Mesothelial cell of epicardium (in vitro differentiated cells): ENCODE measurements at regions not wholly inside any gene's neighbourhood (a gene's known extent, or its start where the extent isn't known, plus 50 kb on each side); places are given as distances from the start of the nearest gene placed in this dataset.

ENCODE experiments used
- DNase-seq, 2 experiments: peaks; one replicate each; pipeline ENCODE4 v3.0.0; 2021; ENCODE audit warnings: low spot score in 2 of 2; ENCODE audit not compliant: unreplicated experiment in 2 of 2
- H3K27ac Mint-ChIP-seq: 2 replicates; pipeline ENCODE4 v1.8.0; 2021; ENCODE audit warnings: mixed read lengths
- H3K27me3 Mint-ChIP-seq: 2 replicates; pipeline ENCODE4 v1.8.0; 2021; ENCODE audit warnings: low read depth, mixed read lengths
- H3K36me3 Mint-ChIP-seq: 2 replicates; pipeline ENCODE4 v1.8.0; 2021; ENCODE audit warnings: mixed read lengths
- H3K4me1 Mint-ChIP-seq: 2 replicates; pipeline ENCODE4 v1.8.0; 2021; ENCODE audit warnings: mixed read lengths
- H3K4me3 Mint-ChIP-seq: 2 replicates; pipeline ENCODE4 v1.8.0; 2021; ENCODE audit warnings: mild to moderate bottlenecking, moderate library complexity, mixed read lengths
- H3K9me3 Mint-ChIP-seq: 2 replicates; pipeline ENCODE4 v1.8.0; 2021; ENCODE audit warnings: mixed read lengths
- CTCF ChIP-seq: fragments of 200-600 bp; sonication (generic); IDR thresholded peaks from one replicate; pipeline ENCODE4 v1.5.0; 2021; ENCODE audit warnings: antibody characterized with exemption; ENCODE audit not compliant: unreplicated experiment

- H3K9me3 Mint-ChIP-seq, result peaks cover 43% of the 10 kb centered on the region
- peaks cover 21% of the 10 kb centered on the region for H3K4me1 Mint-ChIP-seq
- no peak for TF ChIP-seq CTCF
- peaks cover 14% of the 10 kb centered on the region for H3K36me3 Mint-ChIP-seq
- H3K4me3 Mint-ChIP-seq, result no peak overlapping the region
- no peak overlapping the region for H3K27ac Mint-ChIP-seq
- DNase-seq, result no peak
- no peaks in the 10 kb centered on the region for H3K27me3 Mint-ChIP-seq
These were observed 147.2 kb downstream of the AKR1D1 start for GRCh38 chr7:138223402-138223879.

- Mint-ChIP-seq H3K4me1 (peaks cover 36% of the 10 kb centered on the region), H3K27me3 (no peaks in the 10 kb centered on the region), H3K9me3 (peaks cover 32% of the 10 kb centered on the region), H3K4me3 (no peak overlapping the region), H3K27ac (peak overlapping the region; percentile 93), H3K36me3 (peaks cover 8% of the 10 kb centered on the region)
- TF ChIP-seq CTCF, result no peak
- DNase-seq, result no peak
These were observed 149.8 kb downstream of the AKR1D1 start for GRCh38 chr7:138226001-138226476.

- Mint-ChIP-seq H3K4me3 (no peak overlapping the region), H3K27ac (peak overlapping the region; percentile 66), H3K9me3 (peaks cover 24% of the 10 kb centered on the region), H3K4me1 (peaks cover 36% of the 10 kb centered on the region), H3K36me3 (peaks cover under 1% of the 10 kb centered on the region), H3K27me3 (no peaks in the 10 kb centered on the region)
- no peak for DNase-seq
- TF ChIP-seq CTCF, result no peak
These were observed 150.6 kb downstream of the AKR1D1 start for GRCh38 chr7:138226745-138227279.

GRCh38 chr7:138228119-138228518 lies 151.9 kb downstream of the AKR1D1 start:
- peaks cover 21% of the 10 kb centered on the region for H3K9me3 Mint-ChIP-seq
- H3K4me1 Mint-ChIP-seq, result peaks cover 36% of the 10 kb centered on the region
- H3K4me3 Mint-ChIP-seq, result no peak overlapping the region
- DNase-seq, result no peak
- no peaks in the 10 kb centered on the region for H3K27me3 Mint-ChIP-seq
- no peak for TF ChIP-seq CTCF
- H3K36me3 Mint-ChIP-seq, result no peaks in the 10 kb centered on the region
- H3K27ac Mint-ChIP-seq, result no peak overlapping the region

GRCh38 chr7:138228769-138229168 lies 152.5 kb downstream of the AKR1D1 start:
- Mint-ChIP-seq H3K27ac (peak overlapping the region; percentile 98), H3K4me3 (no peak overlapping the region), H3K9me3 (peaks cover 19% of the 10 kb centered on the region), H3K27me3 (no peaks in the 10 kb centered on the region), H3K36me3 (no peaks in the 10 kb centered on the region), H3K4me1 (peaks cover 36% of the 10 kb centered on the region)
- no peak for TF ChIP-seq CTCF
- no peak for DNase-seq

GRCh38 chr7:138233189-138233588 lies 156.9 kb downstream of the AKR1D1 start:
- DNase-seq, result no peak
- TF ChIP-seq CTCF, result no peak
- Mint-ChIP-seq H3K9me3 (peaks cover 27% of the 10 kb centered on the region), H3K4me3 (no peak overlapping the region), H3K4me1 (peaks cover 17% of the 10 kb centered on the region), H3K27me3 (no peaks in the 10 kb centered on the region), H3K36me3 (peaks cover 8% of the 10 kb centered on the region), H3K27ac (no peak overlapping the region)
